GM23248 (cell line): ENCODE measurements at regions not wholly inside any gene's neighbourhood (a gene's known extent, or its start where the extent isn't known, plus 50 kb on each side); places are given as distances from the start of the nearest gene placed in this dataset.
A peak's percentile ranks its signal among the peaks of the same experiment; 100 is the strongest.

Source experiments
- DNase-seq: peaks from one replicate; pipeline ENCODE4 v3.0.0-alpha.2; 2015
- H2AFZ ChIP-seq: fragments of 200-600 bp; sonication (generic); 2 replicates; pipeline ENCODE4 v1.6.1; 2016; ENCODE audit warnings: antibody characterized with exemption
- H3F3A ChIP-seq: fragments of 200-600 bp; sonication (generic); 2 replicates; pipeline ENCODE4 v1.6.1; 2016; ENCODE audit warnings: mild to moderate bottlenecking, antibody characterized with exemption, mixed run types; ENCODE audit not compliant: insufficient read depth
- H3K27ac ChIP-seq: fragments of 200-600 bp; sonication (generic); 2 replicates; pipeline ENCODE4 v1.5.1; 2016; ENCODE audit warnings: mild to moderate bottlenecking
- H3K27me3 ChIP-seq: fragments of 200-600 bp; sonication (generic); replicated peaks from 2 replicates; pipeline ENCODE4 v1.6.1; 2016; ENCODE audit warnings: mild to moderate bottlenecking; ENCODE audit not compliant: insufficient read depth
- H3K36me3 ChIP-seq: fragments of 200-600 bp; sonication (generic); 2 replicates; pipeline ENCODE4 v1.6.1; 2016; ENCODE audit warnings: low read depth, mild to moderate bottlenecking
- H3K4me1 ChIP-seq: fragments of 200-600 bp; sonication (generic); 2 replicates; pipeline ENCODE4 v1.6.1; 2016; ENCODE audit warnings: mild to moderate bottlenecking; ENCODE audit not compliant: insufficient read depth
- H3K4me2 ChIP-seq: fragments of 200-600 bp; sonication (generic); one replicate; pipeline ENCODE4 v1.6.1; 2016; ENCODE audit warnings: mild to moderate bottlenecking; ENCODE audit not compliant: unreplicated experiment
- H3K4me3 ChIP-seq: fragments of 200-600 bp; sonication (generic); 2 replicates; pipeline ENCODE4 v1.5.1; 2016; ENCODE audit warnings: mild to moderate bottlenecking
- H3K79me2 ChIP-seq: fragments of 200-600 bp; sonication (generic); 2 replicates; pipeline ENCODE4 v1.6.1; 2016; ENCODE audit warnings: mild to moderate bottlenecking; ENCODE audit not compliant: insufficient read depth
- H3K9ac ChIP-seq: fragments of 200-600 bp; sonication (generic); 2 replicates; pipeline ENCODE4 v1.6.1; 2016; ENCODE audit warnings: mild to moderate bottlenecking
- H3K9me2 ChIP-seq: fragments of 200-600 bp; sonication (generic); 2 replicates; pipeline ENCODE4 v1.6.1; 2016; ENCODE audit warnings: mixed run types, mild to moderate bottlenecking, moderate library complexity; ENCODE audit not compliant: insufficient read depth
- H3K9me3 ChIP-seq: fragments of 200-600 bp; sonication (generic); one replicate; pipeline ENCODE4 v1.6.1; 2017; ENCODE audit warnings: low read depth
- H4K20me1 ChIP-seq: fragments of 200-600 bp; sonication (generic); 2 replicates; pipeline ENCODE4 v1.6.0; 2016; ENCODE audit not compliant: insufficient read depth
- EZH2 ChIP-seq: fragments of 200-600 bp; sonication (generic); IDR thresholded peaks from 2 replicates; pipeline ENCODE4 v1.6.1; 2018; ENCODE audit warnings: antibody characterized with exemption, mild to moderate bottlenecking; ENCODE audit not compliant: insufficient read depth, poor library complexity, severe bottlenecking
- EZH2phosphoT487 ChIP-seq: fragments of 200-600 bp; sonication (generic); IDR thresholded peaks from 2 replicates; pipeline ENCODE4 v1.6.1; 2018; ENCODE audit warnings: antibody characterized with exemption, moderate library complexity, mild to moderate bottlenecking, low read depth; ENCODE audit not compliant: insufficient read depth
- WGBS, 2 experiments: methylation state at CpG; one replicate each; pipeline ENCODE4 v1.1.6; 2015 to 2017; ENCODE audit warnings: low lambda C conversion rate in 2 of 2, low coverage in 1 of 2; ENCODE audit errors: missing lambda C conversion rate in 2 of 2; 5-methylcytosine and 5-hydroxymethylcytosine counted together
- in situ Hi-C: fragments of 300-500 bp; cut with MboI; formaldehyde crosslinking; loops from 2 replicates; pipeline ENCODE4 v1.15.0; 2020

- H3K4me3 ChIP-seq = peak overlapping the region; percentile 21; the same call in 1 of the 2 replicates
- DNase-seq = no peak
- H3K9ac ChIP-seq = peak overlapping the region; percentile 26; the same call in 1 of the 2 replicates
- peak overlapping the region; percentile 77 for H3K27ac ChIP-seq
- TF ChIP-seq EZH2 = no peak
- TF ChIP-seq EZH2phosphoT487 = no peak
- H3K4me2 ChIP-seq = peak overlapping the region; percentile 48
- no peaks in the 10 kb centered on the region; the same call in 1 of the 2 replicates for H4K20me1 ChIP-seq
- no peaks in the 10 kb centered on the region for H3K9me3 ChIP-seq
- peaks cover 43% of the 10 kb centered on the region for H3K4me1 ChIP-seq
- no peaks in the 10 kb centered on the region for H3K27me3 ChIP-seq
- no peak overlapping the region for H2AFZ ChIP-seq
- in situ Hi-C loops = no loop called here
- no peaks in the 10 kb centered on the region for H3K36me3 ChIP-seq
- peaks cover 83% of the 10 kb centered on the region for H3K79me2 ChIP-seq
- H3K9me2 ChIP-seq = no peaks in the 10 kb centered on the region
- peaks cover 34% of the 10 kb centered on the region for H3F3A ChIP-seq
- 58 to 65% methylated on average over 4 of the region's 4 CpGs for WGBS, 2 experiments
Measured at GRCh38 chr6:144416244-144416643, 131.1 kb downstream of the UTRN start.

- H3K9me3 ChIP-seq = no peaks in the 10 kb centered on the region
- H3K36me3 ChIP-seq = 0 out of 2 replicates have a peak, but pooled peaks cover under 1% of the 10 kb centered on the region
- no peaks in the 10 kb centered on the region; the same call in 1 of the 2 replicates for H4K20me1 ChIP-seq
- H3K4me2 ChIP-seq = peak overlapping the region; percentile 48
- H3K4me3 ChIP-seq = 0 out of 2 replicates have a peak overlapping the region, but pooled peaks have one; percentile 21
- H3K9ac ChIP-seq = peak overlapping the region; percentile 26; the same call in 1 of the 2 replicates
- peaks cover 43% of the 10 kb centered on the region for H3K4me1 ChIP-seq
- TF ChIP-seq EZH2phosphoT487 (no peak), EZH2 (no peak)
- H2AFZ ChIP-seq = no peak overlapping the region
- 50 to 65% methylated on average over 1 of the region's 1 CpG for WGBS, 2 experiments
- no peaks in the 10 kb centered on the region for H3K9me2 ChIP-seq
- peaks cover 34% of the 10 kb centered on the region for H3F3A ChIP-seq
- in situ Hi-C loops = no loop called here
- peak overlapping the region; percentile 77 for H3K27ac ChIP-seq
- no peaks in the 10 kb centered on the region for H3K27me3 ChIP-seq
- H3K79me2 ChIP-seq = peaks cover 81% of the 10 kb centered on the region
- DNase-seq = peak; percentile 12
Measured at GRCh38 chr6:144416773-144417172, 131.6 kb downstream of the UTRN start.

GRCh38 chr6:144417681-144418080, 132.5 kb downstream of the UTRN start:
- H3K9me3 ChIP-seq = no peaks in the 10 kb centered on the region
- peaks cover 81% of the 10 kb centered on the region for H3K79me2 ChIP-seq
- TF ChIP-seq EZH2 (no peak), EZH2phosphoT487 (no peak)
- no peaks in the 10 kb centered on the region; the same call in 1 of the 2 replicates for H4K20me1 ChIP-seq
- H3K4me1 ChIP-seq = peaks cover 34% of the 10 kb centered on the region
- peak overlapping the region; percentile 77 for H3K27ac ChIP-seq
- in situ Hi-C loops = no loop called here
- H3K4me3 ChIP-seq = no peak overlapping the region
- H3K4me2 ChIP-seq = no peak overlapping the region
- H3K36me3 ChIP-seq = peaks cover 6% of the 10 kb centered on the region; the same call in 1 of the 2 replicates
- H3K9ac ChIP-seq = no peak overlapping the region
- no peak overlapping the region for H2AFZ ChIP-seq
- H3K27me3 ChIP-seq = no peaks in the 10 kb centered on the region
- H3F3A ChIP-seq = peaks cover 34% of the 10 kb centered on the region
- peak; percentile 14 for DNase-seq
- H3K9me2 ChIP-seq = no peaks in the 10 kb centered on the region

- Histone ChIP-seq H3K27ac (no peak overlapping the region), H3K36me3 (peaks cover 13% of the 10 kb centered on the region; the same call in 1 of the 2 replicates), H2AFZ (no peak overlapping the region), H3K4me1 (peaks cover 31% of the 10 kb centered on the region), H3F3A (peaks cover 34% of the 10 kb centered on the region), H3K9ac (no peak overlapping the region), H3K9me2 (no peaks in the 10 kb centered on the region), H4K20me1 (no peaks in the 10 kb centered on the region; the same call in 1 of the 2 replicates), H3K27me3 (no peaks in the 10 kb centered on the region), H3K4me2 (no peak overlapping the region), H3K4me3 (no peak overlapping the region), H3K79me2 (peaks cover 81% of the 10 kb centered on the region), H3K9me3 (no peaks in the 10 kb centered on the region)
- no peak for DNase-seq
- TF ChIP-seq EZH2 (no peak), EZH2phosphoT487 (no peak)
- WGBS, 2 experiments = 90 to 95% methylated on average over 6 of the region's 6 CpGs
- in situ Hi-C loops = no loop called here
Measured at GRCh38 chr6:144418959-144419545, 133.9 kb downstream of the UTRN start.
